Effector memory CD8-positive, alpha-beta T cell (primary cell): ENCODE measurements at regions not wholly inside any gene's neighbourhood (a gene's known extent, or its start where the extent isn't known, plus 50 kb on each side); places are given as distances from the start of the nearest gene placed in this dataset.

Source experiments
- ATAC-seq: fragments of 150-1000 bp; cut with Tn5 transposase; replicated peaks from 2 replicates; pipeline ENCODE4 v1.10.0; 2021; ENCODE audit warnings: mild to moderate bottlenecking, moderate library complexity
- DNase-seq, 3 experiments: peaks; one replicate each; pipeline ENCODE4 v3.0.0; 2021
- H3K27ac Mint-ChIP-seq, 2 donors: one replicate each; pipeline ENCODE4 v1.8.0; 2022; ENCODE audit warnings: mild to moderate bottlenecking in 2 of 2, mixed read lengths in 2 of 2, moderate library complexity in 2 of 2
- H3K27me3 Mint-ChIP-seq, 2 donors: one replicate each; pipeline ENCODE4 v1.8.0; 2022; ENCODE audit warnings: mixed read lengths in 2 of 2
- H3K36me3 Mint-ChIP-seq: one replicate; pipeline ENCODE4 v1.8.0; 2022; ENCODE audit warnings: mild to moderate bottlenecking, moderate library complexity, mixed read lengths; ENCODE audit not compliant: insufficient read depth
- H3K4me1 Mint-ChIP-seq, 2 donors: one replicate each; pipeline ENCODE4 v1.8.0; 2022; ENCODE audit warnings: low read depth in 2 of 2, mixed read lengths in 2 of 2
- H3K4me3 Mint-ChIP-seq, 2 donors: one replicate each; pipeline ENCODE4 v1.8.0; 2022; ENCODE audit warnings: mild to moderate bottlenecking in 2 of 2, mixed read lengths in 2 of 2, moderate library complexity in 2 of 2
- H3K9me3 Mint-ChIP-seq, 2 donors: one replicate each; pipeline ENCODE4 v1.8.0; 2022; ENCODE audit warnings: mixed read lengths in 2 of 2

- H3K36me3 Mint-ChIP-seq: no peaks in the 10 kb centered on the region
- no peak overlapping the region for H3K4me3 Mint-ChIP-seq
- no peak overlapping the region for H3K27ac Mint-ChIP-seq
- H3K27me3 Mint-ChIP-seq: no peaks in the 10 kb centered on the region
- DNase-seq: no peak
- no peaks in the 10 kb centered on the region for H3K4me1 Mint-ChIP-seq
- peaks cover 19 to 35% of the 10 kb centered on the region in 2 donors for H3K9me3 Mint-ChIP-seq
- ATAC-seq: no peak
Observed at GRCh38 chr5:31007672-31008071, 185.8 kb upstream of the CDH6 start.

GRCh38 chr5:31000287-31000686 lies 193.2 kb upstream of the CDH6 start:
- Mint-ChIP-seq H3K4me1 (no peaks in the 10 kb centered on the region), H3K9me3 (peaks cover 10 to 11% of the 10 kb centered on the region in 2 donors), H3K27me3 (no peaks in the 10 kb centered on the region), H3K36me3 (no peaks in the 10 kb centered on the region), H3K4me3 (no peak overlapping the region), H3K27ac (no peak overlapping the region)
- DNase-seq: no peak
- no peak for ATAC-seq

- Mint-ChIP-seq H3K4me3 (no peak overlapping the region), H3K27ac (no peak overlapping the region), H3K9me3 (peaks cover 7 to 10% of the 10 kb centered on the region in 2 donors), H3K4me1 (no peaks in the 10 kb centered on the region), H3K36me3 (no peaks in the 10 kb centered on the region), H3K27me3 (no peaks in the 10 kb centered on the region)
- no peak for ATAC-seq
- no peak for DNase-seq
Observed at GRCh38 chr5:30997681-30998080, 195.8 kb upstream of the CDH6 start.

GRCh38 chr5:30994902-30995301 lies 198.6 kb upstream of the CDH6 start:
- no peaks in the 10 kb centered on the region for H3K4me1 Mint-ChIP-seq
- H3K27ac Mint-ChIP-seq: no peak overlapping the region
- DNase-seq (no peak), ATAC-seq (no peak)
- no peaks in the 10 kb centered on the region for H3K27me3 Mint-ChIP-seq
- no peak overlapping the region for H3K4me3 Mint-ChIP-seq
- peaks cover 14 to 18% of the 10 kb centered on the region in 2 donors for H3K9me3 Mint-ChIP-seq
- H3K36me3 Mint-ChIP-seq: no peaks in the 10 kb centered on the region

- H3K4me3 Mint-ChIP-seq: no peak overlapping the region
Observed at GRCh38 chr5:30994176-30994575, 199.3 kb upstream of the CDH6 start.

GRCh38 chr5:30991462-30991861 lies 202.0 kb upstream of the CDH6 start:
- DNase-seq: no peak
- Mint-ChIP-seq H3K36me3 (no peaks in the 10 kb centered on the region), H3K4me3 (no peak overlapping the region), H3K4me1 (no peaks in the 10 kb centered on the region), H3K27me3 (no peaks in the 10 kb centered on the region), H3K9me3 (peaks cover 15 to 22% of the 10 kb centered on the region in 2 donors), H3K27ac (no peak overlapping the region)
- ATAC-seq: no peak

More at GRCh38 chr5:30994176-30994575, 199.3 kb upstream of the CDH6 start:
- H3K27me3 Mint-ChIP-seq: no peaks in the 10 kb centered on the region
- DNase-seq (no peak), ATAC-seq (no peak)
- no peaks in the 10 kb centered on the region for H3K36me3 Mint-ChIP-seq
- H3K9me3 Mint-ChIP-seq: peaks cover 12 to 18% of the 10 kb centered on the region in 2 donors
- H3K27ac Mint-ChIP-seq: no peak overlapping the region
- H3K4me1 Mint-ChIP-seq: no peaks in the 10 kb centered on the region

GRCh38 chr5:30981576-30981975 lies 211.9 kb upstream of the CDH6 start:
- DNase-seq (no peak), ATAC-seq (no peak)
- H3K27me3 Mint-ChIP-seq: no peaks in the 10 kb centered on the region

GRCh38 chr5:30968971-30969370 lies 224.5 kb upstream of the CDH6 start:
- Mint-ChIP-seq H3K4me1 (no peaks in the 10 kb centered on the region), H3K9me3 (peaks cover 3 to 4% of the 10 kb centered on the region in 2 donors), H3K27ac (no peak overlapping the region), H3K36me3 (no peaks in the 10 kb centered on the region), H3K27me3 (no peaks in the 10 kb centered on the region), H3K4me3 (no peak overlapping the region)
- ATAC-seq: no peak
- DNase-seq: no peak

More at GRCh38 chr5:30981576-30981975, 211.9 kb upstream of the CDH6 start:
- H3K9me3 Mint-ChIP-seq: peaks cover 11 to 13% of the 10 kb centered on the region in 2 donors
- no peaks in the 10 kb centered on the region for H3K36me3 Mint-ChIP-seq
- H3K4me1 Mint-ChIP-seq: no peaks in the 10 kb centered on the region
- no peak overlapping the region for H3K4me3 Mint-ChIP-seq
- no peak overlapping the region for H3K27ac Mint-ChIP-seq

- Mint-ChIP-seq H3K4me1 (no peaks in the 10 kb centered on the region), H3K4me3 (no peak overlapping the region), H3K27me3 (no peaks in the 10 kb centered on the region), H3K9me3 (peaks cover 0 to 8% of the 10 kb centered on the region in 2 donors), H3K36me3 (no peaks in the 10 kb centered on the region), H3K27ac (no peak overlapping the region)
- ATAC-seq (no peak), DNase-seq (no peak)
Observed at GRCh38 chr5:30960036-30960435, 233.4 kb upstream of the CDH6 start.

- Mint-ChIP-seq H3K27me3 (no peaks in the 10 kb centered on the region), H3K4me1 (no peaks in the 10 kb centered on the region), H3K27ac (no peak overlapping the region), H3K36me3 (no peaks in the 10 kb centered on the region), H3K4me3 (no peak overlapping the region), H3K9me3 (peaks cover 0 to 6% of the 10 kb centered on the region in 2 donors)
- no peak for DNase-seq
- no peak for ATAC-seq
Observed at GRCh38 chr5:30959238-30959637, 234.2 kb upstream of the CDH6 start.

GRCh38 chr5:30957591-30957990 lies 235.9 kb upstream of the CDH6 start:
- ATAC-seq (no peak), DNase-seq (no peak)
- Mint-ChIP-seq H3K4me3 (no peak overlapping the region), H3K27ac (no peak overlapping the region), H3K27me3 (no peaks in the 10 kb centered on the region), H3K36me3 (no peaks in the 10 kb centered on the region), H3K9me3 (peaks cover 0 to 6% of the 10 kb centered on the region in 2 donors), H3K4me1 (no peaks in the 10 kb centered on the region)

- no peaks in the 10 kb centered on the region for H3K4me1 Mint-ChIP-seq
- ATAC-seq (no peak), DNase-seq (no peak)
- no peaks in the 10 kb centered on the region for H3K36me3 Mint-ChIP-seq
- H3K27ac Mint-ChIP-seq: no peak overlapping the region
- H3K9me3 Mint-ChIP-seq: peaks cover 0 to 8% of the 10 kb centered on the region in 2 donors
- no peak overlapping the region for H3K4me3 Mint-ChIP-seq
- H3K27me3 Mint-ChIP-seq: no peaks in the 10 kb centered on the region
Observed at GRCh38 chr5:30956251-30956650, 237.2 kb upstream of the CDH6 start.

GRCh38 chr5:30937070-30937469 lies 256.4 kb upstream of the CDH6 start:
- no peaks in the 10 kb centered on the region for H3K36me3 Mint-ChIP-seq
- no peak overlapping the region for H3K4me3 Mint-ChIP-seq
- H3K27ac Mint-ChIP-seq: no peak overlapping the region
- DNase-seq (no peak), ATAC-seq (no peak)
- peaks cover 0 to 7% of the 10 kb centered on the region in 2 donors for H3K9me3 Mint-ChIP-seq
- no peaks in the 10 kb centered on the region for H3K4me1 Mint-ChIP-seq
- no peaks in the 10 kb centered on the region for H3K27me3 Mint-ChIP-seq

GRCh38 chr5:30933599-30933998 lies 259.9 kb upstream of the CDH6 start:
- H3K4me3 Mint-ChIP-seq: no peak overlapping the region
- ATAC-seq: no peak
- no peak for DNase-seq
- H3K36me3 Mint-ChIP-seq: no peaks in the 10 kb centered on the region
- H3K4me1 Mint-ChIP-seq: no peaks in the 10 kb centered on the region
- H3K27ac Mint-ChIP-seq: no peak overlapping the region
- H3K9me3 Mint-ChIP-seq: peaks cover 7 to 23% of the 10 kb centered on the region in 2 donors
- H3K27me3 Mint-ChIP-seq: no peaks in the 10 kb centered on the region
